B cell (primary cell): ENCODE measurements at regions not wholly inside any gene's neighbourhood (a gene's known extent, or its start where the extent isn't known, plus 50 kb on each side); places are given as distances from the start of the nearest gene placed in this dataset.

Source experiments
- EZH2 ChIP-seq: IDR thresholded peaks from 2 replicates; pipeline ENCODE4 v1.6.1; 2012; ENCODE audit warnings: borderline replicate concordance, low read depth, mild to moderate bottlenecking, moderate library complexity, low read length; ENCODE audit not compliant: insufficient read depth, poor library complexity, severe bottlenecking
- TF ChIP-seq, protein P1 (sequence below): fragments of 200-600 bp; IDR thresholded peaks from one replicate; pipeline ENCODE4 v1.8.0; 2022; ENCODE audit warnings: antibody characterized with exemption, mild to moderate bottlenecking

DNA sequence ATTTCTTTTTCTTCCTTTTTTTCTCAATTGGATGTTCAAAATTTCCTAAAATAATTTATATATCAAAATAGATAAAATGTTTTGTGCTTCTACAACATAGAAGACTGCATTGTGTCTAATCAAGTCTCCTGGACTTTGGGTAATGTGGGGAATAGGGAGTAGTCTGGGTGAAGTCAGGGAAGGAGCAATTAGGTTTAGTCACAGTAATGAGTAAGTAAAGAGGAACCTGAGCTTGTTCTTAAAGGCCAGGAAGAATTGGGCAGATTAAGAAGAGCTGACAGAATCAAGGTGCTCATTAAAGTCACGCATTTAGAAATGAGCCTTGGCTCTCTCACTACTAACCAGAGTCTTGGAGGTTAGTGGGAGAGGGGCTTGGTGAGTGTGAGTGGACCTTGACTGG lies 233.3 kb upstream of the SSTR1 start:
- TF ChIP-seq, protein P1, sequence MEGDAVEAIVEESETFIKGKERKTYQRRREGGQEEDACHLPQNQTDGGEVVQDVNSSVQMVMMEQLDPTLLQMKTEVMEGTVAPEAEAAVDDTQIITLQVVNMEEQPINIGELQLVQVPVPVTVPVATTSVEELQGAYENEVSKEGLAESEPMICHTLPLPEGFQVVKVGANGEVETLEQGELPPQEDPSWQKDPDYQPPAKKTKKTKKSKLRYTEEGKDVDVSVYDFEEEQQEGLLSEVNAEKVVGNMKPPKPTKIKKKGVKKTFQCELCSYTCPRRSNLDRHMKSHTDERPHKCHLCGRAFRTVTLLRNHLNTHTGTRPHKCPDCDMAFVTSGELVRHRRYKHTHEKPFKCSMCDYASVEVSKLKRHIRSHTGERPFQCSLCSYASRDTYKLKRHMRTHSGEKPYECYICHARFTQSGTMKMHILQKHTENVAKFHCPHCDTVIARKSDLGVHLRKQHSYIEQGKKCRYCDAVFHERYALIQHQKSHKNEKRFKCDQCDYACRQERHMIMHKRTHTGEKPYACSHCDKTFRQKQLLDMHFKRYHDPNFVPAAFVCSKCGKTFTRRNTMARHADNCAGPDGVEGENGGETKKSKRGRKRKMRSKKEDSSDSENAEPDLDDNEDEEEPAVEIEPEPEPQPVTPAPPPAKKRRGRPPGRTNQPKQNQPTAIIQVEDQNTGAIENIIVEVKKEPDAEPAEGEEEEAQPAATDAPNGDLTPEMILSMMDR: no peak
- TF ChIP-seq EZH2: no peak
